Astrocyte (in vitro differentiated cells and primary cell): ENCODE measurements at regions not wholly inside any gene's neighbourhood (a gene's known extent, or its start where the extent isn't known, plus 50 kb on each side); places are given as distances from the start of the nearest gene placed in this dataset.

Experiments used
- DNase-seq: peaks from one replicate; pipeline ENCODE4 v3.0.0-alpha.2; 2010; ENCODE audit warnings: low read depth
- FAIRE-seq: peaks from 2 replicates; lab custom pipeline; 2011; peaks lifted over from hg19 to GRCh38; lab: Jason Lieb, UNC
- H2AFZ ChIP-seq: 2 replicates; pipeline ENCODE4 v1.6.0; 2012; ENCODE audit warnings: low read depth, low read length, inconsistent platforms
- H3K27ac ChIP-seq: 2 replicates; pipeline ENCODE4 v1.5.1; 2011; ENCODE audit warnings: low read depth, low read length, inconsistent platforms
- H3K27me3 ChIP-seq: 2 replicates; pipeline ENCODE4 v1.6.0; 2011; ENCODE audit warnings: low read length, inconsistent platforms; ENCODE audit not compliant: insufficient read depth
- H3K36me3 ChIP-seq: 2 replicates; pipeline ENCODE4 v1.5.1; 2011; ENCODE audit warnings: low read length, inconsistent platforms; ENCODE audit not compliant: insufficient read depth
- H3K4me1 ChIP-seq: 2 replicates; pipeline ENCODE4 v1.5.1; 2011; ENCODE audit warnings: low read length, inconsistent platforms; ENCODE audit not compliant: insufficient read depth
- H3K4me2 ChIP-seq: 2 replicates; pipeline ENCODE4 v1.6.0; 2012; ENCODE audit warnings: low read length, inconsistent platforms
- H3K4me3 ChIP-seq: 2 replicates; pipeline ENCODE4 v1.5.1; 2011; ENCODE audit warnings: low read depth, mild to moderate bottlenecking, low read length, inconsistent platforms; ENCODE audit not compliant: insufficient read depth
- H3K79me2 ChIP-seq: 2 replicates; pipeline ENCODE4 v1.6.0; 2012; ENCODE audit warnings: mild to moderate bottlenecking, low read length, inconsistent platforms; ENCODE audit not compliant: insufficient read depth
- H3K9ac ChIP-seq: 2 replicates; pipeline ENCODE4 v1.6.0; 2012; ENCODE audit warnings: mild to moderate bottlenecking, low read length, inconsistent platforms
- H3K9me3 ChIP-seq: 2 replicates; pipeline ENCODE4 v1.5.1; 2012; ENCODE audit warnings: low read depth, mild to moderate bottlenecking, low read length, inconsistent platforms; ENCODE audit not compliant: insufficient read depth
- H4K20me1 ChIP-seq: 2 replicates; pipeline ENCODE4 v1.6.0; 2012; ENCODE audit warnings: low read length, inconsistent platforms; ENCODE audit not compliant: insufficient read depth
- H3K27ac Mint-ChIP-seq: one replicate; pipeline ENCODE4 v1.8.0; 2021; ENCODE audit warnings: mild to moderate bottlenecking, mixed read lengths; ENCODE audit not compliant: unreplicated experiment
- H3K27me3 Mint-ChIP-seq: one replicate; pipeline ENCODE4 v1.8.0; 2021; ENCODE audit warnings: low read depth, mixed read lengths; ENCODE audit not compliant: unreplicated experiment
- H3K36me3 Mint-ChIP-seq: one replicate; pipeline ENCODE4 v1.8.0; 2021; ENCODE audit warnings: low read depth, mixed read lengths; ENCODE audit not compliant: unreplicated experiment
- H3K4me1 Mint-ChIP-seq: one replicate; pipeline ENCODE4 v1.8.0; 2021; ENCODE audit warnings: low read depth, mixed read lengths; ENCODE audit not compliant: unreplicated experiment
- H3K4me3 Mint-ChIP-seq: one replicate; pipeline ENCODE4 v1.8.0; 2021; ENCODE audit warnings: mild to moderate bottlenecking, moderate library complexity, mixed read lengths; ENCODE audit not compliant: unreplicated experiment
- H3K9me3 Mint-ChIP-seq: one replicate; pipeline ENCODE4 v1.8.0; 2021; ENCODE audit warnings: mild to moderate bottlenecking, mixed read lengths; ENCODE audit not compliant: unreplicated experiment
- CTCF ChIP-seq: IDR thresholded peaks from 2 replicates; pipeline ENCODE4 v1.5.1; 2011; ENCODE audit warnings: low read depth, mild to moderate bottlenecking, inconsistent platforms, low read length, moderate library complexity; ENCODE audit not compliant: insufficient read depth
- EZH2 ChIP-seq: IDR thresholded peaks from 2 replicates; pipeline ENCODE4 v1.6.1; 2012; ENCODE audit warnings: mild to moderate bottlenecking, low read length, inconsistent platforms; ENCODE audit not compliant: insufficient read depth

- Mint-ChIP-seq H3K9me3 (no peaks in the 10 kb centered on the region), H3K36me3 (no peaks in the 10 kb centered on the region), H3K27me3 (peaks cover 31% of the 10 kb centered on the region), H3K4me1 (no peaks in the 10 kb centered on the region), H3K4me3 (no peak overlapping the region), H3K27ac (no peak overlapping the region)
- Histone ChIP-seq H3K79me2 (no peaks in the 10 kb centered on the region), H3K4me3 (no peak overlapping the region), H3K9ac (no peak overlapping the region), H3K4me2 (no peak overlapping the region), H3K4me1 (no peaks in the 10 kb centered on the region), H3K27me3 (no peaks in the 10 kb centered on the region), H4K20me1 (no peaks in the 10 kb centered on the region), H3K27ac (no peak overlapping the region), H3K36me3 (no peaks in the 10 kb centered on the region), H2AFZ (no peak overlapping the region), H3K9me3 (no peaks in the 10 kb centered on the region)
- TF ChIP-seq EZH2 (no peak), CTCF (no peak)
- FAIRE-seq (no peak), DNase-seq (no peak)
These were observed 349.7 kb downstream of the CDK5RAP2 start for GRCh38 chr9:120230227-120230626.

- no peak overlapping the region for H2AFZ ChIP-seq
- no peak for DNase-seq
- no peaks in the 10 kb centered on the region for H3K4me1 Mint-ChIP-seq
- H3K79me2 ChIP-seq = no peaks in the 10 kb centered on the region
- no peak overlapping the region for H3K4me3 Mint-ChIP-seq
- H3K27me3 ChIP-seq = no peaks in the 10 kb centered on the region
- no peaks in the 10 kb centered on the region for H3K36me3 Mint-ChIP-seq
- no peaks in the 10 kb centered on the region for H3K9me3 Mint-ChIP-seq
- H3K9ac ChIP-seq = no peak overlapping the region
- H3K9me3 ChIP-seq = no peaks in the 10 kb centered on the region
- peaks cover 25% of the 10 kb centered on the region for H3K27me3 Mint-ChIP-seq
- H4K20me1 ChIP-seq = no peaks in the 10 kb centered on the region
- no peaks in the 10 kb centered on the region for H3K4me1 ChIP-seq
- TF ChIP-seq EZH2 (no peak), CTCF (no peak)
- no peak overlapping the region for H3K4me3 ChIP-seq
- no peak for FAIRE-seq
- no peaks in the 10 kb centered on the region for H3K36me3 ChIP-seq
- H3K27ac Mint-ChIP-seq = no peak overlapping the region
- H3K27ac ChIP-seq = no peak overlapping the region
- H3K4me2 ChIP-seq = no peak overlapping the region
These were observed 358.1 kb downstream of the CDK5RAP2 start for GRCh38 chr9:120221844-120222243.

GRCh38 chr9:120214332-120214731 lies 365.6 kb downstream of the CDK5RAP2 start:
- peaks cover 34% of the 10 kb centered on the region for H3K27me3 Mint-ChIP-seq
- Histone ChIP-seq H3K36me3 (no peaks in the 10 kb centered on the region), H3K9ac (no peak overlapping the region), H3K4me2 (no peak overlapping the region), H4K20me1 (no peaks in the 10 kb centered on the region), H3K4me3 (no peak overlapping the region), H3K4me1 (no peaks in the 10 kb centered on the region), H3K79me2 (no peaks in the 10 kb centered on the region), H3K27me3 (no peaks in the 10 kb centered on the region), H3K27ac (no peak overlapping the region), H2AFZ (no peak overlapping the region), H3K9me3 (no peaks in the 10 kb centered on the region)
- H3K4me3 Mint-ChIP-seq = no peak overlapping the region
- H3K36me3 Mint-ChIP-seq = no peaks in the 10 kb centered on the region
- TF ChIP-seq CTCF (no peak), EZH2 (no peak)
- no peaks in the 10 kb centered on the region for H3K9me3 Mint-ChIP-seq
- no peaks in the 10 kb centered on the region for H3K4me1 Mint-ChIP-seq
- H3K27ac Mint-ChIP-seq = no peak overlapping the region
- DNase-seq = no peak
- no peak for FAIRE-seq
